Ovary (tissue), 3 donors: ENCODE measurements at regions not wholly inside any gene's neighbourhood (a gene's known extent, or its start where the extent isn't known, plus 50 kb on each side); places are given as distances from the start of the nearest gene placed in this dataset.

ENCODE experiments used
- CTCF ChIP-seq, 3 donors: fragments of 450-650 bp in 2 of 3; fragments of 200-600 bp in 1 of 3; IDR thresholded peaks; one replicate each; pipeline versions ENCODE4 v1.5.1 to v1.8.0; 2016 to 2022; ENCODE audit warnings: antibody characterized with exemption in 3 of 3, mild to moderate bottlenecking in 1 of 3
- EP300 ChIP-seq: sonication (generic); formaldehyde crosslinking; IDR thresholded peaks from one replicate; pipeline ENCODE4 v1.6.1; 2017; ENCODE audit warnings: antibody characterized with exemption
- POLR2A ChIP-seq: fragments of 450-650 bp; IDR thresholded peaks from one replicate; pipeline ENCODE4 v1.6.1; 2017; ENCODE audit warnings: antibody characterized with exemption, mild to moderate bottlenecking, moderate library complexity
- donor health status: DM: no; HTN: no; CAD: no.

GRCh38 chr13:82560889-82561288, 1321.4 kb downstream of the SLITRK1 start:
- TF ChIP-seq CTCF (IDR thresholded peaks at IDR 0.05): no peak
- TF ChIP-seq POLR2A: no peak
- no peak for TF ChIP-seq EP300
